Activated naive CD8-positive, alpha-beta T cell treated with anti-CD3 and anti-CD28 coated beads, Interleukin-2, amount 10 ng/mL, durations not matched to agents 7 days and 5 days (primary cell): ENCODE measurements at regions not wholly inside any gene's neighbourhood (a gene's known extent, or its start where the extent isn't known, plus 50 kb on each side); places are given as distances from the start of the nearest gene placed in this dataset.

Experiments used
- ATAC-seq: fragments of 150-1000 bp; cut with Tn5 transposase; one replicate; pipeline ENCODE4 v1.10.0; 2021; ENCODE audit warnings: low read depth, moderate library complexity
- POLR2A ChIA-PET: fragments of 350-600 bp; sonication (Branson Sonifier 250); formaldehyde crosslinking; loops from one replicate; lab custom pipeline; 2021; ENCODE audit warnings: antibody characterized with exemption; lab: Charles Lee
- DNase-seq: peaks from one replicate; pipeline ENCODE4 v3.0.0; 2021
- H3K27ac Mint-ChIP-seq: one replicate; pipeline ENCODE4 v1.8.0; 2022; ENCODE audit warnings: mild to moderate bottlenecking, mixed read lengths
- H3K27me3 Mint-ChIP-seq: one replicate; pipeline ENCODE4 v1.8.0; 2022; ENCODE audit warnings: mild to moderate bottlenecking, moderate library complexity, mixed read lengths
- H3K36me3 Mint-ChIP-seq: one replicate; pipeline ENCODE4 v1.8.0; 2021; ENCODE audit warnings: mild to moderate bottlenecking, mixed read lengths
- H3K4me1 Mint-ChIP-seq: one replicate; pipeline ENCODE4 v1.8.0; 2021; ENCODE audit warnings: mixed read lengths
- H3K4me3 Mint-ChIP-seq: one replicate; pipeline ENCODE4 v1.8.0; 2022; ENCODE audit warnings: mild to moderate bottlenecking, moderate library complexity, mixed read lengths
- H3K9me3 Mint-ChIP-seq: one replicate; pipeline ENCODE4 v1.8.0; 2021; ENCODE audit warnings: mixed read lengths

- Mint-ChIP-seq H3K4me3 (no peak overlapping the region), H3K9me3 (no peaks in the 10 kb centered on the region), H3K27ac (no peak overlapping the region), H3K4me1 (peaks cover 3% of the 10 kb centered on the region), H3K27me3 (peaks cover 10% of the 10 kb centered on the region), H3K36me3 (no peaks in the 10 kb centered on the region)
- ATAC-seq: no peak
- DNase-seq: no peak
- POLR2A ChIA-PET: no interaction called here
These were observed 129.4 kb upstream of the RAB12 start for GRCh38 chr18:8479789-8480188.

DNA sequence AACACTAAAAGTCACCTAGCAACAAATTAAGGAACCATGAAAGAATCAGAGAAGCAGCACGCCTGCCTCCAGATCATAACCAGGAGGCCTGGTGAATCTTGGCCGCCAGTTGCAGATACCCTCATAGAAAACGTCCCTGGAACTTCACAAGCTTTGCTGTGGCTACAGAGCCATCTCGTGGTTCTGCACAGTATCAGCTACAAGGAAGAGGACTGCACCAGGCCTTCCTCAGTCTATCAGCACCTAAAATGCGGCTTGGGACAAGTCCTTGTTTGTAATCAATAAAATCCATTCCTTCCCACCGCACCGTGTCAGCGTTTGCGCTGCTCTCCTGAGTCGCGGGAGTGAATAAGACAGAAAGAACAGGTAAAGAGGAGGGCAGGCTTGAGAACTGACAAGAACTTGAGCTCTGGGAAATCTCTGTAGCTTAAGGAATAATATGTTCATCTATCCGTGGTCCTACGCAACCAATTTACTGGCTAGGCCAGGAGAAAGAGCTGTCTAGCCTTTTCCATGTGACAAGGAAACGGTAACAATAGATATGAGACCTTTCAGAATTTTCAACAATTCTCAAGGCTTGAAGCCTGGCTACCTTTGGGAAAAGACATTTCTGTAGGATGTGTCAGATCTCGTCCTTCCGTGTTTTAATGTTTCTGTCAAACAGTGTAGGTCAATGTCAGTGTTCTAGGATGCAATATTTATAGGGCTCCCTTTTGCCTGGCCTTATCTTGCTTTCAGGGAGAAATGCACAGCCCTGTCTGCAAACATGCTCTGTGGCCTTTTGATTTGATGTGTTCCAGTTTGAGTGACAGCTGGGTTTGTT, 128.5 kb upstream of the RAB12 start:
- H3K4me1 Mint-ChIP-seq: peaks cover 3% of the 10 kb centered on the region
- no peaks in the 10 kb centered on the region for H3K36me3 Mint-ChIP-seq
- no peak overlapping the region for H3K4me3 Mint-ChIP-seq
- H3K9me3 Mint-ChIP-seq: no peaks in the 10 kb centered on the region
- ATAC-seq (no peak), DNase-seq (no peak)
- H3K27me3 Mint-ChIP-seq: peaks cover 11% of the 10 kb centered on the region
- no peak overlapping the region for H3K27ac Mint-ChIP-seq
- POLR2A ChIA-PET: no interaction called here

- no peak overlapping the region for H3K27ac Mint-ChIP-seq
- H3K27me3 Mint-ChIP-seq: peaks cover 27% of the 10 kb centered on the region
- POLR2A ChIA-PET: no interaction called here
- no peaks in the 10 kb centered on the region for H3K4me1 Mint-ChIP-seq
- no peaks in the 10 kb centered on the region for H3K9me3 Mint-ChIP-seq
- no peaks in the 10 kb centered on the region for H3K36me3 Mint-ChIP-seq
- ATAC-seq (no peak), DNase-seq (no peak)
- no peak overlapping the region for H3K4me3 Mint-ChIP-seq
These were observed 124.3 kb upstream of the RAB12 start for GRCh38 chr18:8484951-8485350.

GRCh38 chr18:8489761-8490160, 119.5 kb upstream of the RAB12 start:
- POLR2A ChIA-PET: no interaction called here
- H3K9me3 Mint-ChIP-seq: peaks cover 2% of the 10 kb centered on the region

GRCh38 chr18:8491516-8491915, 117.7 kb upstream of the RAB12 start:
- POLR2A ChIA-PET: no interaction called here
- Mint-ChIP-seq H3K27ac (no peak overlapping the region), H3K4me1 (no peaks in the 10 kb centered on the region), H3K27me3 (peaks cover 29% of the 10 kb centered on the region), H3K36me3 (no peaks in the 10 kb centered on the region), H3K4me3 (no peak overlapping the region), H3K9me3 (peaks cover 2% of the 10 kb centered on the region)
- no peak for ATAC-seq
- no peak for DNase-seq

More at GRCh38 chr18:8489761-8490160, 119.5 kb upstream of the RAB12 start:
- peaks cover 29% of the 10 kb centered on the region for H3K27me3 Mint-ChIP-seq
- DNase-seq: no peak
- H3K4me3 Mint-ChIP-seq: no peak overlapping the region
- ATAC-seq: no peak
- H3K36me3 Mint-ChIP-seq: no peaks in the 10 kb centered on the region
- H3K4me1 Mint-ChIP-seq: no peaks in the 10 kb centered on the region
- H3K27ac Mint-ChIP-seq: no peak overlapping the region

GRCh38 chr18:8493141-8493540, 116.1 kb upstream of the RAB12 start:
- peaks cover 22% of the 10 kb centered on the region for H3K27me3 Mint-ChIP-seq
- DNase-seq (no peak), ATAC-seq (no peak)
- no peaks in the 10 kb centered on the region for H3K36me3 Mint-ChIP-seq
- H3K4me1 Mint-ChIP-seq: no peaks in the 10 kb centered on the region
- H3K9me3 Mint-ChIP-seq: peaks cover 2% of the 10 kb centered on the region
- POLR2A ChIA-PET: no interaction called here
- H3K27ac Mint-ChIP-seq: no peak overlapping the region
- H3K4me3 Mint-ChIP-seq: no peak overlapping the region

- H3K27ac Mint-ChIP-seq: no peak overlapping the region
- POLR2A ChIA-PET: no interaction called here
- H3K9me3 Mint-ChIP-seq: peaks cover 1% of the 10 kb centered on the region
- H3K4me1 Mint-ChIP-seq: no peaks in the 10 kb centered on the region
- peaks cover 14% of the 10 kb centered on the region for H3K27me3 Mint-ChIP-seq
- no peaks in the 10 kb centered on the region for H3K36me3 Mint-ChIP-seq
- DNase-seq: no peak
- no peak overlapping the region for H3K4me3 Mint-ChIP-seq
- no peak for ATAC-seq
These were observed 113.1 kb upstream of the RAB12 start for GRCh38 chr18:8496186-8496585.

DNA sequence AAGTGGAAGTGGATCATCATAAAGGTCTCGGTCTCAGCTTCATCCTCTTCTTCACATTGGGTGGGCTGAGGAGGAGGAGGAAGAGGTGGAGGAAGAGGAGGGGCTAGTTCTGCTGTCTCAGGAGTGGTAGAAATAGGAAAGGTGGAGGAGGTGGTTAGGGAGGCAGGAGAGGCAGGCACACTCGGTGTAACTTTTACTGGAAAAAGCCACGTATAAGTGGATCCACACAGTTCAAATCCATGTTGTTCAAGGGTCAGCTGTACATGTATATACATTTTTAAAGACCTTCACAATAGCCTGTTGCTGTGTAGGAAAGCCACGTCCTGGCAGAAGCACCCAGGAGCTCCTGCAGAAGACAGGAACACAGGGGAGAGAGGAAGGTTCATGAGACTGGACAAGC, 110.3 kb upstream of the RAB12 start:
- Mint-ChIP-seq H3K27ac (no peak overlapping the region), H3K36me3 (no peaks in the 10 kb centered on the region), H3K9me3 (peaks cover 1% of the 10 kb centered on the region), H3K4me1 (no peaks in the 10 kb centered on the region), H3K27me3 (peaks cover 13% of the 10 kb centered on the region), H3K4me3 (no peak overlapping the region)
- POLR2A ChIA-PET: no interaction called here
- no peak for ATAC-seq
- no peak for DNase-seq

GRCh38 chr18:8499810-8500675, 109.2 kb upstream of the RAB12 start:
- Mint-ChIP-seq H3K27ac (no peak overlapping the region), H3K4me3 (no peak overlapping the region), H3K4me1 (no peaks in the 10 kb centered on the region), H3K27me3 (peaks cover 14% of the 10 kb centered on the region), H3K36me3 (no peaks in the 10 kb centered on the region), H3K9me3 (peaks cover 1% of the 10 kb centered on the region)
- DNase-seq (no peak), ATAC-seq (no peak)
- POLR2A ChIA-PET: no interaction called here

- peaks cover 1% of the 10 kb centered on the region for H3K9me3 Mint-ChIP-seq
- H3K4me1 Mint-ChIP-seq: no peaks in the 10 kb centered on the region
- H3K36me3 Mint-ChIP-seq: no peaks in the 10 kb centered on the region
- DNase-seq (no peak), ATAC-seq (no peak)
- POLR2A ChIA-PET: no interaction called here
- no peak overlapping the region for H3K27ac Mint-ChIP-seq
- peaks cover 12% of the 10 kb centered on the region for H3K27me3 Mint-ChIP-seq
- H3K4me3 Mint-ChIP-seq: no peak overlapping the region
These were observed 108.2 kb upstream of the RAB12 start for GRCh38 chr18:8501044-8501443.

GRCh38 chr18:8503248-8503647, 106.0 kb upstream of the RAB12 start:
- H3K27ac Mint-ChIP-seq: no peak overlapping the region

DNA sequence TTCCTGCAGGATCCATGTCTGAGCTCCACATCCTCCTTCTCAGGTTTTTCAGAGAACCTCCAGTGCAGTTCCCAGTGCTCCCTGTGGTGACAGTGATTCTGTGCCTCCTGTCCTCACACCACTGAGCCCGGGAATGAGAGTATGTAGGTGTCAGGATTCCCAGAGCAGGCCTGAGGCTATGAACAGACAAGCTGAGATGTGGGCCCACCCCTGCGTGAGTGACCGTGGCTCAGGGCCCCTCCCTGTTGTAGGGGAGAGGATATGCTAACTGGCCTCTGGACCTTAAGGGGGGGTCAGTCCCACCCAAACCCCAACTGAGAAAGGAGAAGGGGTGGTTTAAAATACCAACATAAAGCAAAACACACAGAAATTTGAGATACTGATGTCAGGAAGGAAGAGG, 104.8 kb upstream of the RAB12 start:
- ATAC-seq (no peak), DNase-seq (no peak)
- POLR2A ChIA-PET: no interaction called here
- Mint-ChIP-seq H3K4me1 (peaks cover 2% of the 10 kb centered on the region), H3K36me3 (no peaks in the 10 kb centered on the region), H3K27ac (no peak overlapping the region), H3K9me3 (no peaks in the 10 kb centered on the region), H3K4me3 (no peak overlapping the region), H3K27me3 (peaks cover 14% of the 10 kb centered on the region)

More at GRCh38 chr18:8503248-8503647, 106.0 kb upstream of the RAB12 start:
- no peaks in the 10 kb centered on the region for H3K36me3 Mint-ChIP-seq
- DNase-seq (no peak), ATAC-seq (no peak)
- peaks cover 1% of the 10 kb centered on the region for H3K9me3 Mint-ChIP-seq
- H3K27me3 Mint-ChIP-seq: peaks cover 12% of the 10 kb centered on the region
- no peak overlapping the region for H3K4me3 Mint-ChIP-seq
- POLR2A ChIA-PET: no interaction called here
- peaks cover 2% of the 10 kb centered on the region for H3K4me1 Mint-ChIP-seq

DNA sequence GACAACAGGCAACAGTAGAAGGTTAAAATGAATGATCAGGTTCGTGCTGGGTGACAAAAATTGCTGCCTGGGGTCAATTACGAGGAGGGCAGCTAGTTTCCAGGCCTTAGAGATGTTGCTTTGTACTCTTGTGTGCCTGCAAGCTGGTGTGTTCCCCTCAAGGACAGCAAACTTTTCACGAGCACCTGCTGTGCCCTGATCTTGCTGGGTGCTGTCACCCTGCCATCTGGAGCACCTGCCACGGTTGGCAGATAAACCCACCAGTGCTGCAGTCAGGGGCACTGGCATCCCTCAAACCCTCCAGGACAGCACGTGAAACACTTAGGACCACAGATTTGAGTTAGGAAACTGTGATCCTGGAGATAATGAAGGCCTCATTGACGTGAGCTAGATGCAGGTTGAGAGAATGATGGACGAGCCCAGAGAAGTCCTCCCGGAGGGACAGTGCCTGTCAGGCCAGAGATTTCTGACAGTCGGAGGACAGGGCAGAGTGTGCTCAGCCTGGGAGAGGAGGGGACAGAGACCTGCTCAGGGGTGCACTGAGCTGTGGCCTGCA, 104.3 kb upstream of the RAB12 start:
- Mint-ChIP-seq H3K36me3 (no peaks in the 10 kb centered on the region), H3K4me3 (no peak overlapping the region), H3K9me3 (no peaks in the 10 kb centered on the region), H3K4me1 (peaks cover 4% of the 10 kb centered on the region), H3K27me3 (peaks cover 14% of the 10 kb centered on the region), H3K27ac (no peak overlapping the region)
- POLR2A ChIA-PET: no interaction called here
- ATAC-seq: no peak
- no peak for DNase-seq
